Caco-2 (cell line): ENCODE measurements at regions not wholly inside any gene's neighbourhood (a gene's known extent, or its start where the extent isn't known, plus 50 kb on each side); places are given as distances from the start of the nearest gene placed in this dataset.

Experiments
- BruUV-seq: library from RNA; stranded (reverse); fragments of 400-500 nt; replicated peaks from 2 replicates; lab custom pipeline; 2021; lab: Mats Ljungman, UMichigan
- CTCF ChIA-PET: fragments of 300-600 bp; sonication (Branson Sonifier 250); formaldehyde crosslinking; loops from one replicate; lab custom pipeline; 2022; ENCODE audit warnings: antibody characterized with exemption; lab: Charles Lee
- POLR2A ChIA-PET: fragments of 300-600 bp; sonication (Branson Sonifier 250); formaldehyde crosslinking; loops from one replicate; lab custom pipeline; 2022; ENCODE audit warnings: antibody characterized with exemption; lab: Charles Lee
- DNase-seq, 2 experiments: peaks; one replicate each; pipeline versions ENCODE4 v3.0.0 to v3.0.0-alpha.2; 2020 to 2022
- H3K27me3 ChIP-seq: replicated peaks from 2 replicates; pipeline ENCODE4 v1.6.0; 2011; ENCODE audit warnings: low read length; ENCODE audit not compliant: control insufficient read depth, insufficient read depth
- H3K36me3 ChIP-seq: 2 replicates; pipeline ENCODE4 v1.5.1; 2011; ENCODE audit warnings: low read length; ENCODE audit not compliant: control insufficient read depth, insufficient read depth
- H3K4me1 ChIP-seq: fragments of 250-450 bp; sonication (Bioruptor Pico); 2 replicates; pipeline ENCODE4 v1.5.1; 2020; ENCODE audit warnings: mild to moderate bottlenecking
- H3K4me3 ChIP-seq: 2 replicates; pipeline ENCODE4 v1.5.1; 2011; ENCODE audit warnings: low read depth, mild to moderate bottlenecking, control low read depth, low read length
- H3K9me3 ChIP-seq: fragments of 250-450 bp; sonication (Bioruptor Pico); 2 replicates; pipeline ENCODE4 v1.5.1; 2020; ENCODE audit warnings: mild to moderate bottlenecking, moderate library complexity
- H3K27ac Mint-ChIP-seq: one replicate; pipeline ENCODE4 v1.8.0; 2022; ENCODE audit warnings: mixed read lengths; ENCODE audit not compliant: unreplicated experiment
- H3K27me3 Mint-ChIP-seq: one replicate; pipeline ENCODE4 v1.8.0; 2022; ENCODE audit warnings: mixed read lengths; ENCODE audit not compliant: insufficient read depth, unreplicated experiment
- H3K36me3 Mint-ChIP-seq: one replicate; pipeline ENCODE4 v1.8.0; 2022; ENCODE audit warnings: mild to moderate bottlenecking, mixed read lengths; ENCODE audit not compliant: insufficient read depth, unreplicated experiment
- H3K4me1 Mint-ChIP-seq: one replicate; pipeline ENCODE4 v1.8.0; 2022; ENCODE audit warnings: low read depth, mixed read lengths; ENCODE audit not compliant: unreplicated experiment
- H3K4me3 Mint-ChIP-seq: one replicate; pipeline ENCODE4 v1.8.0; 2022; ENCODE audit warnings: mild to moderate bottlenecking, moderate library complexity, mixed read lengths; ENCODE audit not compliant: unreplicated experiment
- H3K9me3 Mint-ChIP-seq: one replicate; pipeline ENCODE4 v1.8.0; 2022; ENCODE audit warnings: mixed read lengths; ENCODE audit not compliant: unreplicated experiment
- CTCF ChIP-seq, 2 experiments: fragments of 200-600 bp in 1 of 2; IDR thresholded peaks; 1 replicate in 1 of 2; 2 replicates in 1 of 2; pipeline versions ENCODE4 v1.5.1 to v1.8.0; 2011 to 2022; ENCODE audit warnings: antibody characterized with exemption in 1 of 2, control low read depth in 1 of 2, inconsistent platforms in 1 of 2, low read depth in 1 of 2, low read length in 1 of 2, mild to moderate bottlenecking in 1 of 2, moderate library complexity in 1 of 2; ENCODE audit not compliant: insufficient read depth in 1 of 2, severe bottlenecking in 1 of 2, unreplicated experiment in 1 of 2
- intact Hi-C: fragments of 100-400 bp; cut with micrococcal nuclease; formaldehyde crosslinking; loops from one replicate; pipeline ENCODE4 v1.10.0; 2022; ENCODE audit not compliant: unreplicated experiment

- Mint-ChIP-seq H3K27me3 (peaks cover 7% of the 10 kb centered on the region), H3K4me1 (no peaks in the 10 kb centered on the region), H3K27ac (no peak overlapping the region), H3K36me3 (no peaks in the 10 kb centered on the region), H3K4me3 (no peak overlapping the region), H3K9me3 (peaks cover 14% of the 10 kb centered on the region)
- H3K27me3 ChIP-seq, result no peaks in the 10 kb centered on the region
- H3K4me3 ChIP-seq, result no peak overlapping the region
- CTCF ChIA-PET, result no interaction called here
- intact Hi-C loops, result no loop called here
- no peak for TF ChIP-seq CTCF (IDR thresholded peaks at IDR 0.05; ENCODE audit: insufficient read depth in 1 of 2, low read depth in 1 of 2, low read length in 1 of 2, severe bottlenecking in 1 of 2, unreplicated experiment in 1 of 2)
- no peak for DNase-seq
- H3K4me1 ChIP-seq, result no peaks in the 10 kb centered on the region
- H3K9me3 ChIP-seq, result no peaks in the 10 kb centered on the region
- POLR2A ChIA-PET, result no interaction called here
- no TSS peak for BruUV-seq
- H3K36me3 ChIP-seq, result no peaks in the 10 kb centered on the region
These were observed 317.7 kb downstream of the GLRX3 start for GRCh38 chr10:130453721-130454542.

- Mint-ChIP-seq H3K27ac (no peak overlapping the region), H3K36me3 (no peaks in the 10 kb centered on the region), H3K9me3 (peaks cover 16% of the 10 kb centered on the region), H3K27me3 (peaks cover 11% of the 10 kb centered on the region), H3K4me1 (no peaks in the 10 kb centered on the region), H3K4me3 (no peak overlapping the region)
- POLR2A ChIA-PET, result no interaction called here
- DNase-seq, result no peak
- H3K36me3 ChIP-seq, result no peaks in the 10 kb centered on the region
- intact Hi-C loops, result no loop called here
- no peaks in the 10 kb centered on the region for H3K9me3 ChIP-seq
- H3K4me3 ChIP-seq, result no peak overlapping the region
- no peaks in the 10 kb centered on the region for H3K27me3 ChIP-seq
- no peaks in the 10 kb centered on the region for H3K4me1 ChIP-seq
- BruUV-seq, result no TSS peak
- CTCF ChIA-PET, result no interaction called here
- no peak for TF ChIP-seq CTCF (IDR thresholded peaks at IDR 0.05; ENCODE audit: insufficient read depth in 1 of 2, low read depth in 1 of 2, low read length in 1 of 2, severe bottlenecking in 1 of 2, unreplicated experiment in 1 of 2)
These were observed 318.4 kb downstream of the GLRX3 start for GRCh38 chr10:130454543-130455000.

- Mint-ChIP-seq H3K4me3 (no peak overlapping the region), H3K36me3 (no peaks in the 10 kb centered on the region), H3K27ac (no peak overlapping the region), H3K4me1 (no peaks in the 10 kb centered on the region), H3K27me3 (peaks cover 10% of the 10 kb centered on the region), H3K9me3 (peaks cover 14% of the 10 kb centered on the region)
- H3K36me3 ChIP-seq, result no peaks in the 10 kb centered on the region
- no peak overlapping the region for H3K4me3 ChIP-seq
- no peaks in the 10 kb centered on the region for H3K9me3 ChIP-seq
- H3K27me3 ChIP-seq, result no peaks in the 10 kb centered on the region
- H3K4me1 ChIP-seq, result no peaks in the 10 kb centered on the region
- intact Hi-C loops, result no loop called here
- no peak for DNase-seq
- no peak for TF ChIP-seq CTCF (IDR thresholded peaks at IDR 0.05; ENCODE audit: insufficient read depth in 1 of 2, low read depth in 1 of 2, low read length in 1 of 2, severe bottlenecking in 1 of 2, unreplicated experiment in 1 of 2)
- ChIA-PET CTCF (no interaction called here), POLR2A (no interaction called here)
- no TSS peak for BruUV-seq
These were observed 319.0 kb downstream of the GLRX3 start for GRCh38 chr10:130455111-130455695.
